ENCODE measurements at regions not wholly inside any gene's neighbourhood (a gene's known extent, or its start where the extent isn't known, plus 50 kb on each side); places are given as distances from the start of the nearest gene placed in this dataset.

DNA sequence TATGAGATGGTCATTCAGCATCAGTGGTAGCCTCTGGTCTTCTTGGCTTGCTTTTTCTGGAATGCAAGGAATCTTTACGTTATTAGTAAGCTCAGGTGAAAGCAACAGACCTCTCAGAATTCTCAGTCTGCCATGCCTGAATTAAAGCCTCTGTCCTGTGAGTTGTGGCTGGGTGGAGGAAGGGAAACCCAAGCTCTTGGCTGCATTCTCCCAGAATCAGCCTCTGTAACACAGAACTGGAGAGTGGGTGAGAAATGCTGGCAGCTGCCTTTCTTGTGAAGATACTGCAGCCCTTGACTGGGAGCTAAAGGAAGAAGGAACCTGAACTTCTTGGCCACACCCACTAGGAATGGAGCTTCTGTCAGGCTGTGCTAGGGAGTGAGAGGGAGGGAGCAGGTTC, 505.8 kb downstream of the EPHA3 start:
- Histone ChIP-seq H2BK12ac (ENCODE audit: low read depth, low read length) (no peak overlapping the region), H2BK20ac (ENCODE audit: low read length) (no peak overlapping the region), H3K23me2 (ENCODE audit: low read depth, low read length) (no peaks in the 10 kb centered on the region; the same call in 1 of the 2 replicates), H4K5ac (ENCODE audit: insufficient read length, low read depth, low read length) (no peak overlapping the region), H3K4me1 (replicated peaks in 1 of 4; ENCODE audit: control insufficient read depth in 3 of 4, insufficient read depth in 4 of 4, low read length in 3 of 4) (no peaks in the 10 kb centered on the region), H4K91ac (replicated peaks; ENCODE audit: insufficient read length, low read length) (no peak overlapping the region), H3K56ac (replicated peaks; ENCODE audit: insufficient read length, low read depth, low read length) (no peak overlapping the region), H3K14ac (ENCODE audit: insufficient read length) (no peak overlapping the region), H4K20me1 (replicated peaks in 1 of 2; ENCODE audit: control insufficient read depth in 1 of 2, insufficient read depth in 2 of 2, low read length in 2 of 2) (no peaks in the 10 kb centered on the region), H2BK5ac (ENCODE audit: low read depth, low read length) (no peak overlapping the region), H3K79me1 (ENCODE audit: low read depth, low read length) (no peaks in the 10 kb centered on the region), H3K4ac (replicated peaks; ENCODE audit: insufficient read length, low read depth, low read length) (no peak overlapping the region), H3K27me3 (replicated peaks in 1 of 4; ENCODE audit: control insufficient read depth in 3 of 4, extremely low read depth in 1 of 4, insufficient read depth in 3 of 4, low read length in 3 of 4) (no peaks in the 10 kb centered on the region), H4K8ac (ENCODE audit: extremely low read depth, insufficient read depth, low read length) (no peak overlapping the region), H3K18ac (ENCODE audit: extremely low read depth, low read length) (no peak overlapping the region), H3K9me3 (ENCODE audit: insufficient read depth in 2 of 2, low read depth in 1 of 2, low read length in 1 of 2) (0 out of 4 replicates have a peak, but pooled peaks cover 0 to 4% of the 10 kb centered on the region in 2 experiments), H2BK15ac (ENCODE audit: low read length) (peak overlapping the region; percentile 83; the same call in 1 of the 2 replicates), H3K79me2 (ENCODE audit: control insufficient read depth in 1 of 2, insufficient read depth in 2 of 2, low read length in 2 of 2) (no peaks in the 10 kb centered on the region), H2BK120ac (replicated peaks; ENCODE audit: low read depth, low read length) (no peak overlapping the region), H2AFZ (ENCODE audit: low read length) (peak overlapping the region; percentile 96), H3K4me3 (ENCODE audit: extremely low read depth in 1 of 4, insufficient read depth in 2 of 4, low read depth in 3 of 4, low read length in 4 of 4) (no peak overlapping the region), H3K4me2 (ENCODE audit: insufficient read depth in 1 of 2, low read depth in 2 of 2, low read length in 2 of 2) (no peak overlapping the region; a peak in 2 of 4 replicates), H3K36me3 (ENCODE audit: control insufficient read depth in 2 of 4, insufficient read depth in 4 of 4, low read length in 3 of 4) (no peaks in the 10 kb centered on the region), H3K9ac (replicated peaks in 1 of 4; ENCODE audit: extremely low read depth in 1 of 4, low read depth in 3 of 4, low read length in 3 of 4) (no peak overlapping the region), H3K27ac (ENCODE audit: low read depth, low read length) (no peak overlapping the region), H3K23ac (ENCODE audit: insufficient read length) (no peak overlapping the region), H2AK5ac (ENCODE audit: low read depth, low read length) (no peak overlapping the region)
- 64% methylated on average over 1 of the region's 1 CpG; no CpG with 5 or more reads in 1 of the 2 experiments for WGBS, 2 experiments (ENCODE audit: extremely low coverage in 1 of 2, insufficient coverage in 1 of 2, insufficient read length in 1 of 2, insufficient replicate concordance in 2 of 2, low coverage in 1 of 2, low lambda C conversion rate in 2 of 2, missing lambda C conversion rate in 1 of 2)
- ChIA-PET POLR2A (ENCODE audit: partially characterized antibody) (no interaction called here), CTCF (ENCODE audit: partially characterized antibody) (interaction anchor here (0.6 to 1.7 kb wide), 2 partner anchors 8 to 9 kb away, joined by 3 to 4 read pairs; no protein-coding TSS in a partner anchor)
- TF ChIP-seq JUN (IDR thresholded peaks at IDR 0.05; ENCODE audit: low read depth, low read length) (no peak), ZNF274 (IDR thresholded peaks at IDR 0.05; ENCODE audit: borderline replicate concordance, extremely low read depth, low read length) (no peak), SP4 (IDR thresholded peaks at IDR 0.05; ENCODE audit: low read length) (no peak), KDM5A (IDR thresholded peaks at IDR 0.05; ENCODE audit: low read length) (no peak)
- FAIRE-seq (no peak), DNase-seq (ENCODE audit: low read depth in 1 of 2, low spot score in 2 of 2) (no peak)

All from H1 (cell line).